Gastrocnemius medialis (tissue), 4 donors: ENCODE measurements at regions not wholly inside any gene's neighbourhood (a gene's known extent, or its start where the extent isn't known, plus 50 kb on each side); places are given as distances from the start of the nearest gene placed in this dataset.

Experiments
- POLR2A ChIP-seq, 2 donors: fragments of 450-650 bp; IDR thresholded peaks; one replicate each; pipeline ENCODE4 v1.6.1; 2017; ENCODE audit warnings: antibody characterized with exemption in 2 of 2, mild to moderate bottlenecking in 2 of 2, moderate library complexity in 2 of 2
- TF ChIP-seq, protein P1 (sequence below), 5 experiments: fragments of 450-650 bp in 3 of 5; fragments of 200-600 bp in 2 of 5; sonication (generic) in 2 of 5; IDR thresholded peaks in 4 of 5; conservative IDR thresholded peaks in 1 of 5; 1 replicate in 4 of 5; 2 replicates in 1 of 5; pipeline ENCODE4 v1.5.1; 2016 to 2019; ENCODE audit warnings: antibody characterized with exemption in 5 of 5, mild to moderate bottlenecking in 3 of 5, moderate library complexity in 3 of 5

DNA sequence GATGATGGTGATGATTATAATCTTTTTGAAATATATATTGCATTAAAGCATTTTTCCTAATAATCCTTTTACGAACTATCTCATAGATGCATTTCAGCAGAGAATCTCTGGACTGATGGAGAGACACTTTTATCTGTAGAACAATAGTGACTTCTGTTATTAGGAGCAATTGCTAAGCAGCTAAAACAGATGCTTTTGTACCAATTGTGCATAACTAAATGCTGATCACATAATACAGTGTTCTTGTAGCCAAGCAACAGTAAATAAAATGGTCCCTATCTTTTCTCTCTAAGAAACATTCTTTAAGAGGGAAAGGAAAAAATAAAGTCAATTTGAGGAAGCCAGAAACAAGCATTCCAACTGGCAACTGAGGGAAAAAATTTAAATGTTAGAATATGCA lies 405.8 kb upstream of the GOLIM4 start:
- TF ChIP-seq, protein P1, sequence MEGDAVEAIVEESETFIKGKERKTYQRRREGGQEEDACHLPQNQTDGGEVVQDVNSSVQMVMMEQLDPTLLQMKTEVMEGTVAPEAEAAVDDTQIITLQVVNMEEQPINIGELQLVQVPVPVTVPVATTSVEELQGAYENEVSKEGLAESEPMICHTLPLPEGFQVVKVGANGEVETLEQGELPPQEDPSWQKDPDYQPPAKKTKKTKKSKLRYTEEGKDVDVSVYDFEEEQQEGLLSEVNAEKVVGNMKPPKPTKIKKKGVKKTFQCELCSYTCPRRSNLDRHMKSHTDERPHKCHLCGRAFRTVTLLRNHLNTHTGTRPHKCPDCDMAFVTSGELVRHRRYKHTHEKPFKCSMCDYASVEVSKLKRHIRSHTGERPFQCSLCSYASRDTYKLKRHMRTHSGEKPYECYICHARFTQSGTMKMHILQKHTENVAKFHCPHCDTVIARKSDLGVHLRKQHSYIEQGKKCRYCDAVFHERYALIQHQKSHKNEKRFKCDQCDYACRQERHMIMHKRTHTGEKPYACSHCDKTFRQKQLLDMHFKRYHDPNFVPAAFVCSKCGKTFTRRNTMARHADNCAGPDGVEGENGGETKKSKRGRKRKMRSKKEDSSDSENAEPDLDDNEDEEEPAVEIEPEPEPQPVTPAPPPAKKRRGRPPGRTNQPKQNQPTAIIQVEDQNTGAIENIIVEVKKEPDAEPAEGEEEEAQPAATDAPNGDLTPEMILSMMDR (IDR thresholded peaks at IDR 0.05 in 4 of 5, conservative IDR thresholded peaks at IDR 0.05 in 1 of 5) = no peak
- TF ChIP-seq POLR2A (IDR thresholded peaks at IDR 0.05) = no peak
